Testis (tissue), 2 donors: ENCODE measurements at regions not wholly inside any gene's neighbourhood (a gene's known extent, or its start where the extent isn't known, plus 50 kb on each side); places are given as distances from the start of the nearest gene placed in this dataset.

Source experiments
- POLR2A ChIP-seq: fragments of 450-650 bp; IDR thresholded peaks from one replicate; pipeline ENCODE4 v1.6.1; 2017; ENCODE audit warnings: antibody characterized with exemption, mild to moderate bottlenecking, moderate library complexity
- TF ChIP-seq, protein P1 (sequence below), 3 experiments: fragments of 450-650 bp in 2 of 3; fragments of 200-600 bp in 1 of 3; sonication (generic) in 1 of 3; IDR thresholded peaks; one replicate each; pipeline ENCODE4 v1.5.1; 2016 to 2019; ENCODE audit warnings: antibody characterized with exemption in 3 of 3, mild to moderate bottlenecking in 2 of 3, moderate library complexity in 1 of 3

DNA sequence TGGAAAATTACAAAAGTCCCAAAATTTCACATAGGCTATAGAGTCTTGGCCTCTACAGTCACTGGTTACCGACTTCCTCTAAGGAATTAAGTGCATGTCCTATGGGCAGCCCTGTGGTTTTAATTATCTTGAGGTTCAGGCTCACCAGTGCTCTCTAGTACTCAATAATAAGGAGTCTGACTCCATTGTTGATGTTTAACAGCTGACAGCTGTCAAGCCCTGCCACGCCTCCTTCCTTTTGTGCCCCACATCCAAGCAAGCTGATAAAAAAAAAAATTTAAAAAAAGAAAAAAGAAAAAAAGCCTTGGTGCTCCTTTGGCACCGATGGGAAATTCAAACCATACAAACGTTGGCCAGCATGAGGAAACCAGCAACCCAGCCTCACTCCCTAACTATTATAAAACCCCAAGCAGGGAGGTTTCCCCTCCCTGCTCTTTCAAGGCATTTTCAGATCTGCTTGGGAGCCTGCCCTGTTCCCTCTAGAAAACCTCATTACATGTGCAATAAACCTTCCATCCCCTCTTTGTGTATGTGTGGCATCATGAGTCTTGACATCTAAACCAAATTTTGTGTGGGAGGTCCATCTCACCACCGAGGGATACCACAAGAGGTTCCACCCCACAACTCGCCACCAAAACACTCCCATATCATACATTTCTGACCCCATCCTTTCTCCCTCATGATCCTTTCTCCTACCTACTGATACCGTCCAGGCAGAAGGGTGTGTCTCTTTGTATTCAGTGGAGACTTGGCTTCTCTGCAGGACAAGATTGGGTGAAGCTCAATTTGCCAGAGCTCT is 70.9 kb upstream of the CCDC71L start:
- TF ChIP-seq, protein P1, sequence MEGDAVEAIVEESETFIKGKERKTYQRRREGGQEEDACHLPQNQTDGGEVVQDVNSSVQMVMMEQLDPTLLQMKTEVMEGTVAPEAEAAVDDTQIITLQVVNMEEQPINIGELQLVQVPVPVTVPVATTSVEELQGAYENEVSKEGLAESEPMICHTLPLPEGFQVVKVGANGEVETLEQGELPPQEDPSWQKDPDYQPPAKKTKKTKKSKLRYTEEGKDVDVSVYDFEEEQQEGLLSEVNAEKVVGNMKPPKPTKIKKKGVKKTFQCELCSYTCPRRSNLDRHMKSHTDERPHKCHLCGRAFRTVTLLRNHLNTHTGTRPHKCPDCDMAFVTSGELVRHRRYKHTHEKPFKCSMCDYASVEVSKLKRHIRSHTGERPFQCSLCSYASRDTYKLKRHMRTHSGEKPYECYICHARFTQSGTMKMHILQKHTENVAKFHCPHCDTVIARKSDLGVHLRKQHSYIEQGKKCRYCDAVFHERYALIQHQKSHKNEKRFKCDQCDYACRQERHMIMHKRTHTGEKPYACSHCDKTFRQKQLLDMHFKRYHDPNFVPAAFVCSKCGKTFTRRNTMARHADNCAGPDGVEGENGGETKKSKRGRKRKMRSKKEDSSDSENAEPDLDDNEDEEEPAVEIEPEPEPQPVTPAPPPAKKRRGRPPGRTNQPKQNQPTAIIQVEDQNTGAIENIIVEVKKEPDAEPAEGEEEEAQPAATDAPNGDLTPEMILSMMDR (IDR thresholded peaks at IDR 0.05) = no peak
- TF ChIP-seq POLR2A = no peak
